ENCODE measurements at regions not wholly inside any gene's neighbourhood (a gene's known extent, or its start where the extent isn't known, plus 50 kb on each side); places are given as distances from the start of the nearest gene placed in this dataset.

GRCh38 chr7:19397911-19398310 is 252.7 kb upstream of the FERD3L start:
- TF ChIP-seq CTCF (conservative IDR thresholded peaks at IDR 0.05; ENCODE audit: low read depth, low read length), result no peak
- H3K4me3 ChIP-seq (ENCODE audit: low read length), result no peak overlapping the region
- no peak for DNase-seq (ENCODE audit: low read depth)

GRCh38 chr7:19392246-19392645 is 247.0 kb upstream of the FERD3L start:
- H3K4me3 ChIP-seq (ENCODE audit: low read length), result no peak overlapping the region
- TF ChIP-seq CTCF (conservative IDR thresholded peaks at IDR 0.05; ENCODE audit: low read depth, low read length), result no peak
- DNase-seq (ENCODE audit: low read depth), result peak; percentile 63

- DNase-seq (ENCODE audit: low read depth), result no peak
- no peak for TF ChIP-seq CTCF (conservative IDR thresholded peaks at IDR 0.05; ENCODE audit: low read depth, low read length)
- no peak overlapping the region for H3K4me3 ChIP-seq (ENCODE audit: low read length)
Measured at GRCh38 chr7:19390795-19391194, 245.6 kb upstream of the FERD3L start.

- no peak overlapping the region for H3K4me3 ChIP-seq (ENCODE audit: low read length)
- no peak for DNase-seq (ENCODE audit: low read depth)
- no peak for TF ChIP-seq CTCF (conservative IDR thresholded peaks at IDR 0.05; ENCODE audit: low read depth, low read length)
Measured at GRCh38 chr7:19381321-19381720, 236.1 kb upstream of the FERD3L start.

- no peak for TF ChIP-seq CTCF (conservative IDR thresholded peaks at IDR 0.05; ENCODE audit: low read depth, low read length)
- no peak for DNase-seq (ENCODE audit: low read depth)
- H3K4me3 ChIP-seq (ENCODE audit: low read length), result no peak overlapping the region
Measured at GRCh38 chr7:19378345-19378714, 233.1 kb upstream of the FERD3L start.

GRCh38 chr7:19377611-19378344 is 232.6 kb upstream of the FERD3L start:
- no peak for DNase-seq (ENCODE audit: low read depth)
- H3K4me3 ChIP-seq (ENCODE audit: low read length), result no peak overlapping the region
- TF ChIP-seq CTCF (conservative IDR thresholded peaks at IDR 0.05; ENCODE audit: low read depth, low read length), result no peak

- DNase-seq (ENCODE audit: low read depth), result no peak
- TF ChIP-seq CTCF (conservative IDR thresholded peaks at IDR 0.05; ENCODE audit: low read depth, low read length), result no peak
- no peak overlapping the region for H3K4me3 ChIP-seq (ENCODE audit: low read length)
Measured at GRCh38 chr7:19376538-19376937, 231.3 kb upstream of the FERD3L start.

Data from retinal pigment epithelial cell (primary cell).